Thoracic aorta (tissue), 2 donors: ENCODE measurements at regions not wholly inside any gene's neighbourhood (a gene's known extent, or its start where the extent isn't known, plus 50 kb on each side); places are given as distances from the start of the nearest gene placed in this dataset.

ENCODE experiments used
- ATAC-seq: fragments of 150-250 bp; one replicate; pipeline ENCODE4 v1.8.0; 2017; ENCODE audit warnings: low read depth; ENCODE audit not compliant: insufficient number of reproducible peaks, low FRiP score
- DNase-seq: peaks from one replicate; pipeline ENCODE4 v3.0.0-alpha.2; 2020; ENCODE audit warnings: low spot score
- H3K27ac ChIP-seq, 2 donors: fragments of 200-600 bp; sonication (generic); 1 replicate in 1 of 2; 2 replicates in 1 of 2; pipeline ENCODE4 v1.5.1; 2016; ENCODE audit warnings: mild to moderate bottlenecking in 2 of 2, moderate library complexity in 2 of 2
- H3K27me3 ChIP-seq: fragments of 200-600 bp; sonication (generic); replicated peaks from 2 replicates; pipeline ENCODE4 v1.6.0; 2016; ENCODE audit warnings: mild to moderate bottlenecking; ENCODE audit not compliant: insufficient read depth
- H3K36me3 ChIP-seq: fragments of 200-600 bp; sonication (generic); one replicate; pipeline ENCODE4 v1.5.1; 2016
- H3K4me1 ChIP-seq, 2 donors: fragments of 200-600 bp; sonication (generic); 1 replicate in 1 of 2; 2 replicates in 1 of 2; pipeline versions ENCODE4 v1.5.1 to v1.6.0; 2016; ENCODE audit warnings: low read depth in 2 of 2, mild to moderate bottlenecking in 1 of 2; ENCODE audit not compliant: control insufficient read depth in 1 of 2
- H3K4me3 ChIP-seq: fragments of 200-600 bp; sonication (generic); 2 replicates; pipeline ENCODE4 v1.5.1; 2016; ENCODE audit warnings: mild to moderate bottlenecking
- H3K9me3 ChIP-seq: fragments of 200-600 bp; sonication (generic); 2 replicates; pipeline ENCODE4 v1.5.1; 2016
- CTCF ChIP-seq: fragments of 200-600 bp; sonication (generic); IDR thresholded peaks from one replicate; pipeline ENCODE4 v1.5.1; 2019; ENCODE audit warnings: antibody characterized with exemption

DNA sequence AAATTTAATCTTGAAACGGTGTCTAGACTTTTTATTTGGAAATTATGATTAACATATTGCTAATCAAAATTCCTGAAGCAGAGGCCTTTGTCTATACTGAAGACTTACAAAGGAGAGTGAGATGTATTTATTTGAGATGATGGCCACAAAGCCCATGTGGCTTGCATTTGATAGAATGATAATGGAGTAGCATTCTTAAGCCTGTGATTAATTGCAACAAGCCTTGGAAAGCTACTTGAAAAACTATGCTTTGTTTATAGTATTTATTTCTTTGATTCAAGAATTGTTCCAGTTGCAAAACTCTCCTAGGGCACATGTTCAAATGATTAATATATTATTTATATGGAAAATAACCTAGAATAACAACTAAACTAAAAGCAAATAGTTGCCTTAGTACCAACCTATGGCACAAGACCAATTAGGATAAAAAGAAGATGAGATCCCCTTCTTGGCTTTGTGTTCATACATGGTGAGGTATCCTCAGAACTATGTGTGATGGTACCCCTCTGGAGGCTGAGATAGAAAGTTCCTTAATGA is 244.1 kb upstream of the TBL1XR1 start:
- H3K9me3 ChIP-seq = no peaks in the 10 kb centered on the region
- H3K4me1 ChIP-seq = peaks cover 0 to 8% of the 10 kb centered on the region in 2 donors
- H3K4me3 ChIP-seq = no peak overlapping the region
- no peaks in the 10 kb centered on the region for H3K36me3 ChIP-seq
- no peak for ATAC-seq
- no peaks in the 10 kb centered on the region for H3K27me3 ChIP-seq
- H3K27ac ChIP-seq = no peak overlapping the region
- DNase-seq = no peak
- TF ChIP-seq CTCF = no peak

GRCh38 chr3:177441813-177442646 is 244.7 kb upstream of the TBL1XR1 start:
- no peak for DNase-seq
- Histone ChIP-seq H3K36me3 (no peaks in the 10 kb centered on the region), H3K27me3 (no peaks in the 10 kb centered on the region), H3K27ac (no peak overlapping the region), H3K4me1 (peaks cover 0 to 8% of the 10 kb centered on the region in 2 donors), H3K4me3 (no peak overlapping the region), H3K9me3 (no peaks in the 10 kb centered on the region)
- TF ChIP-seq CTCF = no peak
- no peak for ATAC-seq

GRCh38 chr3:177443469-177443868 is 246.2 kb upstream of the TBL1XR1 start:
- peak; percentile 82 for ATAC-seq
- no peak overlapping the region for H3K4me3 ChIP-seq
- H3K36me3 ChIP-seq = no peaks in the 10 kb centered on the region
- TF ChIP-seq CTCF = no peak
- no peaks in the 10 kb centered on the region for H3K9me3 ChIP-seq
- H3K27ac ChIP-seq = no peak overlapping the region
- no peak for DNase-seq
- H3K27me3 ChIP-seq = no peaks in the 10 kb centered on the region
- H3K4me1 ChIP-seq = peaks cover 0 to 8% of the 10 kb centered on the region in 2 donors

- Histone ChIP-seq H3K27ac (no peak overlapping the region), H3K4me1 (peaks cover 0 to 8% of the 10 kb centered on the region in 2 donors), H3K27me3 (no peaks in the 10 kb centered on the region), H3K4me3 (no peak overlapping the region), H3K36me3 (no peaks in the 10 kb centered on the region), H3K9me3 (no peaks in the 10 kb centered on the region)
- TF ChIP-seq CTCF = no peak
- ATAC-seq = no peak
- DNase-seq = no peak
These were observed 247.4 kb upstream of the TBL1XR1 start for GRCh38 chr3:177444696-177445095.

DNA sequence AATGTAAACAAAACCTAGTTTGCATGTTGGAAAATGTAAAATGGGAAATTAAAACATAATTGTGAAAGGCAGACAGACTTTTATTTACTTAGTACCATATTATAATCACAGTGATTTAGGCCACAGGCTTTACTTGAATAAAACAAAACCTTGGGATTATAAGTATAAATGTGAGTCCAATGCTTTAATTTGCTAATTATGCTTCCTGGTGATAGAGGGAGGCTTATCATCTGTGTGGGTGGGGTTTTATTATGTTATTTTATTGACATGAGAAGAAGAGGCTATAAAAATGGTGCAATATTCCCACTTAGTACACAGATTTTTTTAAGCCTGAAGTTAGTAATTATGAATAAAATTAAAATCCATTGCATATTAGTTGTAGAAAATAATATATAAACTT is 248.3 kb upstream of the TBL1XR1 start:
- Histone ChIP-seq H3K4me1 (peaks cover 0 to 8% of the 10 kb centered on the region in 2 donors), H3K4me3 (no peak overlapping the region), H3K27ac (no peak overlapping the region), H3K36me3 (no peaks in the 10 kb centered on the region), H3K9me3 (no peaks in the 10 kb centered on the region), H3K27me3 (no peaks in the 10 kb centered on the region)
- ATAC-seq (no peak), DNase-seq (no peak)
- no peak for TF ChIP-seq CTCF
